ENCODE measurements at regions not wholly inside any gene's neighbourhood (a gene's known extent, or its start where the extent isn't known, plus 50 kb on each side); places are given as distances from the start of the nearest gene placed in this dataset.

- no peak for DNase-seq (ENCODE audit: low read depth)
These were observed 751.2 kb downstream of the JRKL start for GRCh38 chr11:97140885-97141494.

- DNase-seq (ENCODE audit: low read depth), result no peak
These were observed 753.6 kb downstream of the JRKL start for GRCh38 chr11:97143463-97143862.

- no peak for DNase-seq (ENCODE audit: low read depth)
These were observed 759.9 kb downstream of the JRKL start for GRCh38 chr11:97149741-97150140.

- no peak for DNase-seq (ENCODE audit: low read depth)
These were observed 767.5 kb downstream of the JRKL start for GRCh38 chr11:97157221-97157740.

- DNase-seq (ENCODE audit: low read depth), result no peak
These were observed 768.4 kb downstream of the JRKL start for GRCh38 chr11:97158243-97158642.

GRCh38 chr11:97163631-97164191 is 773.9 kb downstream of the JRKL start:
- DNase-seq (ENCODE audit: low read depth), result no peak

- no peak for DNase-seq (ENCODE audit: low read depth)
These were observed 812.2 kb downstream of the JRKL start for GRCh38 chr11:97201743-97202612.

- DNase-seq (ENCODE audit: low read depth), result no peak
These were observed 812.9 kb downstream of the JRKL start for GRCh38 chr11:97202613-97203292.

GRCh38 chr11:97218011-97218410 is 828.2 kb downstream of the JRKL start:
- DNase-seq (ENCODE audit: low read depth), result no peak

- DNase-seq (ENCODE audit: low read depth), result no peak
These were observed 833.8 kb downstream of the JRKL start for GRCh38 chr11:97223647-97224046.

GRCh38 chr11:97224396-97224795 is 834.6 kb downstream of the JRKL start:
- DNase-seq (ENCODE audit: low read depth), result no peak

GRCh38 chr11:97225794-97226193 is 836.0 kb downstream of the JRKL start:
- DNase-seq (ENCODE audit: low read depth), result no peak

- DNase-seq (ENCODE audit: low read depth), result no peak
These were observed 840.1 kb downstream of the JRKL start for GRCh38 chr11:97229936-97230335.

- no peak for DNase-seq (ENCODE audit: low read depth)
These were observed 841.4 kb downstream of the JRKL start for GRCh38 chr11:97231231-97231630.

- no peak for DNase-seq (ENCODE audit: low read depth)
These were observed 844.2 kb downstream of the JRKL start for GRCh38 chr11:97234016-97234415.

GRCh38 chr11:97237151-97237550 is 847.3 kb downstream of the JRKL start:
- DNase-seq (ENCODE audit: low read depth), result no peak

GRCh38 chr11:97247601-97248000 is 857.8 kb downstream of the JRKL start:
- DNase-seq (ENCODE audit: low read depth), result no peak

- DNase-seq (ENCODE audit: low read depth), result no peak
These were observed 865.0 kb downstream of the JRKL start for GRCh38 chr11:97254790-97255189.

GRCh38 chr11:97259434-97259833 is 869.6 kb downstream of the JRKL start:
- DNase-seq (ENCODE audit: low read depth), result no peak

- no peak for DNase-seq (ENCODE audit: low read depth)
These were observed 870.1 kb downstream of the JRKL start for GRCh38 chr11:97259884-97260283.

GRCh38 chr11:97263183-97263858 is 873.5 kb downstream of the JRKL start:
- DNase-seq (ENCODE audit: low read depth), result no peak

- no peak for DNase-seq (ENCODE audit: low read depth)
These were observed 879.7 kb downstream of the JRKL start for GRCh38 chr11:97269527-97269926.

All from Daoy (cell line).